MV-4-11 (cell line): ENCODE measurements at regions not wholly inside any gene's neighbourhood (a gene's known extent, or its start where the extent isn't known, plus 50 kb on each side); places are given as distances from the start of the nearest gene placed in this dataset.
A peak's percentile ranks its signal among the peaks of the same experiment; 100 is the strongest.

Experiments
- DNase-seq: peaks from one replicate; lab custom pipeline; 2025; lab: John Stamatoyannopoulos, UW

DNA sequence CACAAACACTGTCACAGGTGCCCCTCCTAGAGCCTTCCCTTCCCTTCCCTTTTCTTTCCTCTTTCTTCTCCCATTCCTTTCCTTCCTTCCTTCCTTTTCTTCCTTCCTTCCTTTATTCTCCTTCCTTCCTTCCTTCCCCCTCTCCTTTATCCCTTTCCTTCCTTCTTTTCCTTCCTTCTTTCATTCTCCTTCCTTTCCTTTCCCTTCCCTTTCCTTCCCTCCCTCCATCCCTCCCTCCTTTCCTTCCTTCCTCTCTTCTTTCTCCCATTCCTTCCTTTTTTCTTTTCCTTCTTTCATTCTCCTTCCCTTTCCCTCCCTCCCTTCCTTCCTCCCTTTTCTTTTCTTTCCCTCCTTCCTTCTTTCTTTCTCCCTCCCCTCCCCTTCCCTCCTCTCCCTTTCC is 170.0 kb downstream of the ENGASE start:
- DNase-seq, result no peak

DNA sequence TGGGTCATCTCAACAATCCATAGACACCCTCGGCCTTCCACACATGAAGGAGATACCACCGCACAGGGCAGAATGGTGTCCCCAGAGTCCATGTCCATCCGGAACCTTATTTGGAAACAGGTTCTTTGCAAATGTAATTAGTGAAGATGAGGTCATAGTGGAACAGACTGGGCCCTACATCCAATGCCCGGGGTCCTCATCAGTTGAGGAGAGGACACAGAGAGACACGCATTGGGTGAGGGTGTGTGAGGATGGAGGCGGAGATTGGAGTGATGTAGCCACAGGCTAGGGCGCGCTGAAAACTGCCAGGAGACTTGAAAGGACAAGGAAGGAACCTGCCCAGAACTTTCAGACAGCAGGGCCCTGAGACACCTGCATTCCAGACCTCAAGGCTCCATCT is 169.4 kb downstream of the ENGASE start:
- DNase-seq, result no peak

DNA sequence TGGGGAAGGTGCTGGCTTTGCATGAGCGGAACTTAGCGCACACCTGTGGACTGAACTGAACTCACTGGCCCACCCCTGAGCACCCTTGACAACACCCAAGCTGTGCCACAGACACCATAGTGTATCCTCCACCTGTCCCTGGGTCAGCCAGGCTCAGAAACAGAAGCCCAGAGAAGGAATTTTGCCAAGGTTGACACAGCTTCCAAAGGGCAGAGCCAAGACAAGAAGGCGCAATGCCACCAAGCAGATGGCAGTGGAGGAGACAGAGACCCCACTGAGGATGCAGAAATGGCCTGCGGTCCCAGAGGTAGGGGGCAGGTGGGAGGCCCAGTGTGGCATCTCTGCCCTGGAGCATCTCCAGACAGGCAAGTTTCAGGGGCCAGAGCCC is 169.0 kb downstream of the ENGASE start:
- no peak for DNase-seq

DNA sequence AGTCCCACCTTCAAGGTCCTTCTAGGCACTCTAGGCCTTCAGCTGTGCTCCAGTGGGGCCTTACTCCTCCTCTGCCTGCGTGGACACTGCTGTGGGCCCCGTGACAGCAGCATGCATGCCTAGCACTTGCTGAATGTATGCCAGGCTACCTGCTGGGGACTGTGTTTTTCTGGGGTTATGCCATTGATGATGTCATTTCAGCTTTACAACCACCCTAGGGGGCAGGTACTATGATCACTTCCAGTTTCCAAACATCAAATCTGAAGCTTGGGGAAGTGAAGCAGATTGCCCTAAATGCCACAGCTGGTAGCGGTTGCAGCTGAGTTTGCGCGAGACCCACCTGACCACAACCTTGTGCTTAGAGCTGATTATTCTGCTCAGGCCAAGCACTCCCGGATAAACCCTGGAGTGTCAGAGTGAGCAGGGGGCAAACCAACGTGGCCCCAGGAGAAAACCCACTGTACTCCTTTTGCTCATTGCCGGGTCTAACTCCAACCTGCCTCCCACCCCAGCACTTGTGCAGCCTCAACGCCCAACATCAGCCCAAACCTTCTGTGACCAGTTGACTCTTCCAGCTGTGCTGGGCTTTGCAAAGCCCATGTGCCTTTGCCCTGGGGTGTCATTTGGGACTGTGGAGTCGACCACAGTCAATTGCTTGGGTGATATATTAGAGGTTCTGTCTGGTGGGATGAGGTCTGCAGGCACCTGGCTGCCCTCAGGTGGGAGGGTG is 168.4 kb downstream of the ENGASE start:
- DNase-seq, result peak; percentile 63

DNA sequence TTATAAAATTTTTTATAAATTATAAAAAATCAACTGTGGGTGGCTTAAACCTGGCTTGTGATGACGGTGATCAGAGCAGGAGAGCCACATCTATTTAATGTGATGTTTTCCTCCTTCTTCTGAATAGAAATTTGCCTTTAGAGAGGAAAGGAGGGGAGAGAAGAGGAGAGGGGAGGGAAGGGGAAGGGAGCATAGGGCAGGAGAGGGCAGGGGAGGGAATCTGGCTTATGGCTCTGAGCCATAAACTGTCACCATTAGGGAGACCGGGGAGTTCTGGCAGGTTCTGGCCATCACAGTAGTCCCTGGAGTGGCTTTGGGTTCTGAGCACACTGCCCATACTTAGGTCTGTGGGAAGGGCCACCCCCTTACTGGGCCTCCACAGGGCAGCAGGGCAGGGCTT is 167.8 kb downstream of the ENGASE start:
- DNase-seq, result no peak

DNA sequence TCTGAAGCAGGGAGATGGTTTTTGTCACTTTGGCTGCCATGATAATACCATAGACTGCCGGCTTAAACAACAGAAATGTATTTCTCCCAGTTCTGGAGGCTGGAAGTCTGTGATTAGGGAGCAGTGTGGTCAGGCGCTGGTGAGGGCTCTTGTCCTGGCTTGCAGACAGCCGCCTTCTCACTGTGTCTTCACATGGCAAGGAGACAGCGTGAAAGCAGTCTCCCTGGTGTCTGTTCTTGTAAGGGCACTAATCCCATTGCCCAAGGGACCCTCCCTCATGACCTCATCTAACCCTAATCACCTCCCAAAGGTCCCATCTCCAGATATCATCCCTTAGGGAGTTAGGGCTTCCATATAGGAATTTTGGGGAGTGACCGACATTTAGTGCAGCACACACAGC is 167.0 kb downstream of the ENGASE start:
- DNase-seq, result no peak

DNA sequence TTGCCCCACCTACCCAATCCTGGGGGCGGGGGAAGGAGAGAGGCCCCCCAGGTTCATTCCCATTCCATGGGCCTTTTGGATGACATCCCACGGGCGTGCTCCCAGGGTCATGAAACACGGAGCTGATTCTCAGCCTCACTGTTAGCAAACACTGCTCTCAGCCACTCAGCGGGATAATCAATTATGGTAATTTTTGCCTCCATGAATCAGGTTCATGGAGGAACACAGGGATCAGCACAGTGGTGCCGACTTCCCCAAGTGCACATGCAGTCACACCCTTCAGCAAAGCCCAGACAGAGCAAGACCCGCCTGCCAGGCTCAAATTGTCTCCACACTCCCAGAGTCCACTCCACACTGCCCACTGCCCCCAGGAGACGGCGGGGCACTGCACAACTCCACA is 164.6 kb downstream of the ENGASE start:
- no peak for DNase-seq

DNA sequence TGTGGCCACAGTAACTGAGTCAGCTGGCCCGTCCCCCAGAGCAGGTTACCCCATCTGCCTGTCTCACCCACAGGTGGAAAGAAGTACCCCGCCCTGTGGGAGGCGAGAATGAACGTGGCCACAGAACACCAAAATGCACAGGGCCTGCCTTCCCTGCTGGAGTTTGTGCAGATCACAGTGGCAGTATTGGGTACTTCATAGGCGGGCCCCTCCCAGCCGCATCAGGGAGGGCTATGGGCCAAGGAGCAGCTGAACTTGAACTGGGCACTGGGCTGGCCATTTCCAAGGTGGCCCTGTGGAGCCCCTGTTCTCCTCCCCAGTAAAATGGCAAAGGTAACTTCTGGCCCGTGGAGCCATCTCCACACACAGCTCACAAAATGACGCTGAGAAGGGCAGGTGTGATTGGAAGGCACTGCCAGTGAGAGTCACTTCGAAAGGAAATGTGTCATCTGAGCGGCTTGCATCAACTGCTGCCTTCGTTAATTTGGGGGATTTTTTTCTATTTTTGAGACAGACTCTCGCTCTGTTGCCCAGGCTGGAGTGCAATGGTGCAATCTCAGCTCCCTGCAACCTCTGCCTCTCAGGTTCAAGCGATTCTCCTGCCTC is 162.9 kb downstream of the ENGASE start:
- DNase-seq, result no peak

DNA sequence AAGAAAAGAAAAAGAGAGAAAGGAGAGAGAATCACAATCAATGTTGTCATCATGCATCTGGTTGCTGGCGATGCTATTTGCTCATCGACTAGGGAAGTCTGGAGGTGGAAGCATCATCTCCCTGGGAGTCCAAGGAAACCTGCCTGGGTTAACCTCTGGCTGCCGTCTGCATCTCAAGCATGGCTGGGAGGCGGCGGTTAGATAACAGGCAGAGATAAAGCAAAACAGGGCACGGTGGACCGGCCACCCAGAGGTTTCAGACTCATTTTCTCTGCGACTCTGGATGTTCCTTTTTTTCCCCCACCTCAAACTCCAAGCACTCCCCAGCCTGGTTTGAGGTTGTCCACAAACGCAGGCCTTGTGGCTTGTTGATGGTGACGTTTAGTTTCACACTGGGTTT is 161.2 kb downstream of the ENGASE start:
- DNase-seq, result peak; percentile 29

DNA sequence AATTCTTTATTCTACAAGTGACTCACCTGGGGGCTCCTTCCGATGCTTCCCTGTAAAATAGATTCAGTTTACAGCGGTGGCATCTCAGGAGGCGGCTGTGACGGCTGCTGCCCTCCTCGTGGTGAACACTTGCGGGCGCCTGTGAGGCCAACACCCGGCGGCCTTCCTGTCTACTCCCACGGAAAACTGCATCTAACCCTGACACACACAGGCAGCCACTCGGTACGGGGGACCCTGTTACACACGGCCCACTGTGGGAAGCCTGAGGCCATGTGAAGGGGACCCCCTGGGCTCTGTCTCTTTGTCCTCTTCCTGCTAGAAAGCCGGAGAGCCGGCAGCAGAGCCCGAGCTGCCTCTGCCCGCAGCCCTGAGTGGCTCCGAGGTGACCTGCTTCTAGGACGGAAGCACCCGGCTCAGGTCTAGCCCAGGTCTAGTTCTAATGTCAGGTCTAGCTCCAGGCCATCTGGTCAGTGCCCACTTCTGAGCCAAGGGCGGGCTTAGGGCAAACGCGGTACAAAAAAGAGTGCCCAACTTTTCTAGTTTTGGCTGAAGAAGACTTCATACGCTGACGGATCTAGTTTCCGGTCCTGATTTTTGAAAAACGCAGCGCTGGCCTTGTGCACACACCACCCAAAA is 159.4 kb downstream of the ENGASE start:
- no peak for DNase-seq

DNA sequence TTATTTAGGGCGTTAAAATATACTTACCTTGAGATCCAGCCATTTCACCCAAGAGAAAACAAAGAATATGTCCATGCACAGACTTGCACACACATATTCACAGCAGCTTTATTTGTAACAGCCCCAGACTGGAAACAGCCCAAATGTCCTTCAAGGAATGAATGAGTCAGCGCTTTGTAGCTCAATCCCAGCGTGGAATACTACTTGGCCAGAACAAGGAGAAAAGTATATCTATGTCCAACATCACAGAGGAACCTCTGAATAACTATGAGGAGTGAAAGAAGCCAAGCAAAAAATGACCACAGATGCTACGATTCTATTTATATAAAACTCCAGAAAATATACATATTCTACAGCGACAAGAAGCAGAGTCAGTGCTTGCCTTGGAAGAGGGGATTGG is 158.3 kb downstream of the ENGASE start:
- no peak for DNase-seq

DNA sequence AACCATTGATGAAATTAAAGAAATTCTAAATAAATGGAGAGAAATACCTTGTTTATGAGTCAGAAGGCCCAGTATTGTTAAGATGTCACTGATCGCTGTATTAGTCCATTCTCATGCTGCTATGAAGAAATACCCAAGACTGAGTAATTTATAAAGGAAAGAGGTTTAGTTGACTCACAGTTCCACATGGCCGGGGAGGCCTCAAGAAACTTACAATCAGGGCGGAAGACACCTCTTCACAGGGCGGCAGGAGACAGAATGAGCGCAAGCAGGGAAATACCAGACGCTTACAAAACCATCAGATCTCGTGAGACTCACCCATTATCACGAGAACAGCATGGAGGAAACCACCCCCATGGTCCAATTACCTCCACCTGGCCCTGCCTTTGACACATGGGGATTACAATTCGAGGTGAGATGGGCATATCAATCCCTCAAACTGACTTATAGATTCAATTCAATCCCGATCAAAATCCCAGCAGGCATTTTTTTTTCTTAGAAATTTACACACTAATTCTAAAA is 157.2 kb downstream of the ENGASE start:
- no peak for DNase-seq

DNA sequence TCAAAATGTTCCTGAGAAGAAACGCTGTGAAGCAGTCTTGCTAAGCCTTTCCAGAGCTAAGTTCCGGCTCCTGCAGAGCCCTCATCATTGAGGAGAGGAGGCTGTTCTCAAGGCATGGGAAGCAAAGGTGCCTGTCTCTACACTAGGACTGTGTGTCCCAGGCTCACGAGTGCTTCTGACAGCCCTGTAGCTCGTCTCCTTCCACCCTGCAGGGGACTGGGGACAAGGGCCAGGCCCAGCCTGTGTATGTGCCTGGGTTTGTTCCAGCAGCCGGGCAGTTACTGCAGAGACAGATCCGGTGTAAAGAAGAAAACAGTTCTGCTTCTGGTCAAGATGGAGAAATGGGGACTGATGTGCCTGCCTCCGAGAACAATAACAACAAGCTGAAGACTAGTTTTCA is 156.0 kb downstream of the ENGASE start:
- no peak for DNase-seq

DNA sequence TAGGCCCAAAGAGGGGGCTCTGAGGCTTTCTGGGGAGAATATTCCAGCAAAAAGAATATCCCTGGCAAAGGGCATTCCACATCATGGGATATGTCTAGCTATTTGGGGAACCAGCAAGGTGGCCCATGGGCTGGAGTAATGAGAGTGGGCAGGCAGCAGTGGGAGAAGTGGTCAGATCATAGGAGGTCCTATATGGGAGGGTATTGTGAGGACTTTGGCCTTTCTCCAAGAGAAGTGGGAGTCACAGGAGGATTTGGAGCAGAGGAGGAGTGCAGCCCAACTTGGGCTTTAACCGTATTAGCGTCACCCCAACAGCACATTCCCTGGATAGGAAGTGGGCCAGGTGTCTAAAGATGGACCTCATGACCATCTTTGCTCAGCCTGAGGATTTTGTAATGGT is 151.4 kb downstream of the ENGASE start:
- no peak for DNase-seq

DNA sequence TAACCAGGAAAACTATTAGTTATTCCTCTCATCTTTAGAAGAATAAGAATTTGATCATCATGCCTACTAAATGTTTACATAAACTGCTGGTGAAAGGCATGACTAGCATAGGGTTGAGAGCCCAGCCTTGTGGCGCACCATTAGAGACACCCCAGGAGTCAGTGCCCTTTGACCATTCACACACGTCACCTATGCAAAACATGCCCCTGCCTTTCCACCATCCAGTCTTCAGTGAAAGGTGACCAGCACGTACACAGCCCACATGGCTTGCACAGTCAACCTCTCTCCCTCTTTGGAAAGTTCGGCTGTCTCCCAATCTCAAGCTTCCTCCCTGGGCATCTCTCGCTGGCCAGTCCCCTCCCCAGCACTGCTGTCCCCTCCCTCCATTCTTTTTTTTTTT is 150.3 kb downstream of the ENGASE start:
- DNase-seq, result no peak

DNA sequence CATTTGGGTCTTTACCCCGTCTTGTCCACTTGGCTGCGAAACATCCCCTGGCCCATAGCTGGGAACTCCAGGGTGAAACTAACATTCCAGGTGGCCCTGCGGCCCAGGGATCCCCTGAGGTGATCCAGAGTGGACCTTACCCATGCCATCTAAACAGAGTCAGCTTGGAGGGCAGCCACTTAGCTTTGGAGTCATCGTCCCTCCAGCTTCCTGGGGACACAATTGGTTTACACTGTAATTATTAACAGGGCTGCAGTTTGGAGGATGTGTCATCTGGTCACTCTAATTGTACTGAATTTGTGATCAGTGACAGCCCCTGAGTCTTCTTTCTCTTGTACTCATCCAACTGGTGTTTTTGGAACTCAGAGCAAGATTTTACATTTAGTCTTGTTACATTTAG is 149.9 kb downstream of the ENGASE start:
- DNase-seq, result no peak

DNA sequence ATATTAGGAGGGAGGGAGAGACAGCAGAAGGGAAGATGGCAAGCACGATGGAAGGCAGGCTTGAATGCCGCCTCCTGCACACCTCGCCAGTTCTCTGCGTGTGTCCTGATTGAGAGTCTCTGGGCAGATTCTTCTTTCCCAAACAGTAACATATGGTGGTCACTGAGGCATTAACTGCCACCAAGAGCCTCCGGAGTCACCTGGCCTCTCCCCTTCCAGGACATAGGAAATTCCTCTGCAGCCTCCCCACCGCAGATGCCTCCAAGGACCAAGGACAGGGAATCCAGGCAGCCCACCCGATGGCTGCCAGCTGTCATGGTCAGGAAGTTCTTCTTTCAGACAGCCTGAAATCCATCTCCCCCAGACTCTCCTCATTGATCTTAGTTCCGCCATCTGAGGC is 149.3 kb downstream of the ENGASE start:
- DNase-seq, result no peak

DNA sequence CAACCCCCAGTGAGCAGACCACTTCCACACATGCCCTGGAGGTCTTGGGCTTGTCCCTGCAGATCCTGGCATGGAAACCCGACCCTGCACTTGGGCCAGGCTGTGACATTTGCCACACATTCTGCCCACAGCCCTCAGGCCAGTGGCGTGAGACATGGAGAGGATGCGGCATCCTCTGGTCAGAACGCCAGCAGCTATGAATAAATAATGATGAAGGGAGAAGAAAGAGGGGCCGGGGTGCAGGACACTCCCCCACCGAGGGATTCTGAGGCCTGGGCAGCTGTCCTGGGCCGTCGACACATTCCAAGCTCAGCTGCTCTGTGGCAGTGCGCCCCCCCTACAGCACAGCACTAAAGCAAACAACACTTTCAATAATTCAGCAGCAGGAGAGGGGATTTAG is 148.8 kb downstream of the ENGASE start:
- DNase-seq, result no peak

DNA sequence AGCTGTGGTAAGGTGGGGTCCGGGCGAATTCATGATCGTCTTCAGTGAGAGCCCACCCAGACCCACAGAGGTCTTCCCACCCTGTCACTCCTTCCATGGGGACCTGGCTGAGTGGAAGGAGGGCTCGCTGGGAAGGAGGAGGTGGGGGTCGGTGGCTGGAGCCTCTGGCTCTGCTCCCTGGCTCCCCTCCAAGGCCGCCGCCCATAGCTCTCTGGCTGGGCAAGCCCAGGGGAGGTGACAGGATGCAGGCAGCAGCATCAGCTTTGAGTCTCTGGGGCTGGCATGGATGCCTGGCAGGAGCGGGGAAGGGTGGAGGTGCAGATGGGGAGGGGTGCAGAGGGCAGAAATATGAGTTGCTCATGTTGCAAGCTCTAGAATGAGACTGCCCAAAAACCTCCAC is 147.0 kb downstream of the ENGASE start:
- no peak for DNase-seq

DNA sequence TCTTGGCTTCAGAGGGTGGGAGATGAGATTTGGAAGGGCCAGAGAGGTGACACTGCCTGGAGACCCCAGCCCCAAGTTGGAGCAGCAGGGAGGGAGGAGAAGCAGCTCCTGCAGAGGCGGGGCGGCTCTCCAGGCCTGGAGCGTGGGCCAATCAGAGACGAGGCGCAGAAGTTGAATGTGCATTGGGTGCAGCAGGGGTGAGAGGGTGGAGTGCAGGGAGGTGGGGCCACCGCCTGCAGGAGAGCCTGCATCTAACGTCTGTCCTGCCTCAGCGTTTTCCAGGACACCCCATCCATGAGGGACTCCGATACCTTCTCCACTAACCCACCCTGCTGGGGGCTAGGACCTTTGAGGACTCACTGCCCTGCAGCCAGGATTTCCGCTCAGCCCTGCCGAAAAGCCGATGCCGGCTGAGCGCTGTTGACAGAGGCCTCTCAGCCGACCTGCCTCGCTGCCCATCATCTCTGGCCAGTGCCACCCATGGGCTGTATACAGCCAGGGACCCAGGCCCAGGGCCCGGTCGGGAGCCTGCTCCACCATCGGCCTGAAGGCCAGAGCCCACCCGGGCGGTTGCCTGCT is 146.2 kb downstream of the ENGASE start:
- no peak for DNase-seq

DNA sequence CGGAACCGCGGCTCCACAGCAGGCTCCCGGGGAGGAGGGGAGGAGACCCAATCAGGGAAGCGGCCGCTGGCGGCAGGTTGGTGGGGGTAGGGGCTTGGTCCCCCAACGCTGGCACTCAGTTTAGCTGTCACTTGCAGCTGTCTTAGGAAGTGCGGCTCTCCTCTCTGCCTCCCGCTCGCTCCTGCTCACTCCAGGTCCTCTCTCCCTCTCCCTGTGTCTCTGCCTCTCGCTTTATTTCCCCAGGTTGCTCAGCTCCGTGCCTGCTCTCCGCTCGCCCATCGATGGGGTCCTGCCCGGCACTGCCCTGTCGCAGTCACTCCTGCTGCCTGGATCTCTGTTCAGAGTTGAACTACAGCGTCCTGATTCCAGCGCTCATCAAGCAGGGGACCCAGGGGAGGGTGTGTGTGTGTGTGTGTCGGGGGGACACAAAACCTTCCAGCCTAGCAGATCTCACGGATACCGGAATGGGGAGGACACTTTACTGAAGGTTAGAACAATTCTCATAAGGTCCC is 145.6 kb downstream of the ENGASE start:
- DNase-seq, result no peak

DNA sequence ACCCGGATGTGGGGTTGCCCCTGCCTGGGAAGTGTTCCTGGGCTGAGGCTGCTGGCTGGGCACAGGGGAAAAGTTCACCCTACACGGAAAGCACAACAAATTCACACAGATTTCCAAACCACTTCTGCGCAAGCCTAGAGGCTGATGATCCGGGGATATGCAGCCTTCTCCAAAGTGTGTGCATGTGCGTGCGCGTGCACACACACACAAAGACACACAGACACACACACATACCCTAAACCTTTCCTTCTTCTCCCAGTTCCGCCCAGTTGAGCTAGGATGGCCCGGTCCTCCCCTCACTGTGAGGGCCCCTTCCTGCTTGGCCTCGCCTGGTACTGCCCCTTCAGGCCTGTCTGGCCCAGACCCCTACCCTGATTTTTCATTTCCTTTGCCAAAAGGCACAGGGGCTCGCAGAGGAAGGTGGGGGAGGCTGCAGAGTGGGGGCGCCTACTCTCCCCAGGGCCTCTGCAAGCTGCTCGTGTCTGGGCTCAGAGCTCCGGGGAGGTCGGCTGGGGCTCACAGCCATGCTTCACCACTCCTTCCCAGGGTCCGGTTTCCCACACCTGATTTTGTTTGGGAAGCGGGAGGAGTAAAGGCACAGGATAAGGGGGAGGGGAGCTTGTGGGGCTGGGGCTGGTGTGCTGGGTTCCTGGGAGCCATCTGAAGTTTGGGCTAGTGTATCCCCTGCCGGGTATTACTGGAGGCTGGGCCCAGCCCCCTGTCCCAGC is 144.7 kb downstream of the ENGASE start:
- DNase-seq, result no peak
